Osteocyte (in vitro differentiated cells): ENCODE measurements at regions not wholly inside any gene's neighbourhood (a gene's known extent, or its start where the extent isn't known, plus 50 kb on each side); places are given as distances from the start of the nearest gene placed in this dataset.

Experiments used
- DNase-seq: peaks from one replicate; pipeline ENCODE4 v3.0.0; 2021; ENCODE audit warnings: mixed read lengths; ENCODE audit not compliant: unreplicated experiment; ENCODE audit errors: extremely low spot score
- H3K27ac Mint-ChIP-seq: one replicate; pipeline ENCODE4 v1.8.0; 2021; ENCODE audit warnings: mild to moderate bottlenecking, mixed read lengths; ENCODE audit not compliant: unreplicated experiment
- H3K27me3 Mint-ChIP-seq: one replicate; pipeline ENCODE4 v1.8.0; 2021; ENCODE audit warnings: mixed read lengths; ENCODE audit not compliant: unreplicated experiment
- H3K36me3 Mint-ChIP-seq: one replicate; pipeline ENCODE4 v1.8.0; 2021; ENCODE audit warnings: mixed read lengths; ENCODE audit not compliant: unreplicated experiment
- H3K4me1 Mint-ChIP-seq: one replicate; pipeline ENCODE4 v1.8.0; 2021; ENCODE audit warnings: mixed read lengths; ENCODE audit not compliant: unreplicated experiment
- H3K4me3 Mint-ChIP-seq: one replicate; pipeline ENCODE4 v1.8.0; 2021; ENCODE audit warnings: mild to moderate bottlenecking, moderate library complexity, mixed read lengths; ENCODE audit not compliant: unreplicated experiment
- H3K9me3 Mint-ChIP-seq: one replicate; pipeline ENCODE4 v1.8.0; 2021; ENCODE audit warnings: mixed read lengths; ENCODE audit not compliant: unreplicated experiment
- CTCF ChIP-seq: fragments of 200-600 bp; sonication (generic); IDR thresholded peaks from 2 replicates; pipeline ENCODE4 v1.5.0; 2021; ENCODE audit warnings: antibody characterized with exemption, mild to moderate bottlenecking, moderate library complexity

- no peak overlapping the region for H3K27ac Mint-ChIP-seq
- H3K27me3 Mint-ChIP-seq: no peaks in the 10 kb centered on the region
- H3K4me3 Mint-ChIP-seq: no peak overlapping the region
- no peaks in the 10 kb centered on the region for H3K4me1 Mint-ChIP-seq
- TF ChIP-seq CTCF: no peak
- no peak for DNase-seq
- peaks cover 18% of the 10 kb centered on the region for H3K9me3 Mint-ChIP-seq
- H3K36me3 Mint-ChIP-seq: no peaks in the 10 kb centered on the region
These were observed 61.4 kb upstream of the PIRT start for GRCh38 chr17:10899281-10899680.

GRCh38 chr17:10894220-10894619, 56.3 kb upstream of the PIRT start:
- Mint-ChIP-seq H3K36me3 (no peaks in the 10 kb centered on the region), H3K27ac (no peak overlapping the region), H3K4me1 (no peaks in the 10 kb centered on the region), H3K27me3 (no peaks in the 10 kb centered on the region), H3K9me3 (peaks cover 18% of the 10 kb centered on the region), H3K4me3 (no peak overlapping the region)
- no peak for DNase-seq
- no peak for TF ChIP-seq CTCF

- Mint-ChIP-seq H3K4me1 (no peaks in the 10 kb centered on the region), H3K4me3 (no peak overlapping the region), H3K27me3 (no peaks in the 10 kb centered on the region), H3K27ac (no peak overlapping the region), H3K9me3 (peaks cover 19% of the 10 kb centered on the region), H3K36me3 (no peaks in the 10 kb centered on the region)
- DNase-seq: no peak
- TF ChIP-seq CTCF: no peak
These were observed 51.0 kb upstream of the PIRT start for GRCh38 chr17:10888858-10889257.
